Right cardiac atrium (tissue), 5 donors: ENCODE measurements at regions not wholly inside any gene's neighbourhood (a gene's known extent, or its start where the extent isn't known, plus 50 kb on each side); places are given as distances from the start of the nearest gene placed in this dataset.

ENCODE experiments used
- ATAC-seq, 2 donors: fragments of 200-7000 bp; cut with Tn5 transposase; one replicate each; pipeline versions ENCODE4 v1.8.0 to v1.9.1; 2020; ENCODE audit warnings: moderate library complexity in 2 of 2, mild to moderate bottlenecking in 1 of 2
- DNase-seq, 3 donors: peaks; one replicate each; pipeline ENCODE4 v3.0.0-alpha.2; 2020
- H3K27ac ChIP-seq: one replicate; pipeline ENCODE4 v1.5.1; 2013; ENCODE audit warnings: mild to moderate bottlenecking, low read length, control low read depth, moderate library complexity
- H3K27me3 ChIP-seq: one replicate; pipeline ENCODE4 v1.6.1; 2013; ENCODE audit not compliant: control insufficient read depth, insufficient read depth
- H3K4me1 ChIP-seq: one replicate; pipeline ENCODE4 v1.6.1; 2013; ENCODE audit warnings: low read length; ENCODE audit not compliant: control insufficient read depth, insufficient read depth
- H3K4me3 ChIP-seq: one replicate; pipeline ENCODE4 v1.5.1; 2013; ENCODE audit warnings: low read length, control low read depth
- H3K9me3 ChIP-seq: one replicate; pipeline ENCODE4 v1.6.1; 2013; ENCODE audit warnings: low read length; ENCODE audit not compliant: control insufficient read depth
- WGBS: extraction: QIAGEN DNeasy Blood & Tissue Kit; methylation state at CpG from one replicate; pipeline ENCODE4 v1.1.7; 2013; 5-methylcytosine and 5-hydroxymethylcytosine counted together
- intact Hi-C, 4 donors: fragments of 100-400 bp; cut with DNase I; formaldehyde crosslinking; loops; one replicate each; pipeline versions ENCODE4 v1.11.0 to v1.14.0; 2022 to 2023
- donor health status: healthy with polysubstance abuse.
- donor health status: DM: no; HTN: yes; CAD: no.
- donor health status: DM: no; HTN: no; CAD: no.
- donor health status: DM: no; HTN: yes; CAD: no; lungs with severe emphysema.
- donor health status: DM: yes; HTN: yes; CAD: no.

DNA sequence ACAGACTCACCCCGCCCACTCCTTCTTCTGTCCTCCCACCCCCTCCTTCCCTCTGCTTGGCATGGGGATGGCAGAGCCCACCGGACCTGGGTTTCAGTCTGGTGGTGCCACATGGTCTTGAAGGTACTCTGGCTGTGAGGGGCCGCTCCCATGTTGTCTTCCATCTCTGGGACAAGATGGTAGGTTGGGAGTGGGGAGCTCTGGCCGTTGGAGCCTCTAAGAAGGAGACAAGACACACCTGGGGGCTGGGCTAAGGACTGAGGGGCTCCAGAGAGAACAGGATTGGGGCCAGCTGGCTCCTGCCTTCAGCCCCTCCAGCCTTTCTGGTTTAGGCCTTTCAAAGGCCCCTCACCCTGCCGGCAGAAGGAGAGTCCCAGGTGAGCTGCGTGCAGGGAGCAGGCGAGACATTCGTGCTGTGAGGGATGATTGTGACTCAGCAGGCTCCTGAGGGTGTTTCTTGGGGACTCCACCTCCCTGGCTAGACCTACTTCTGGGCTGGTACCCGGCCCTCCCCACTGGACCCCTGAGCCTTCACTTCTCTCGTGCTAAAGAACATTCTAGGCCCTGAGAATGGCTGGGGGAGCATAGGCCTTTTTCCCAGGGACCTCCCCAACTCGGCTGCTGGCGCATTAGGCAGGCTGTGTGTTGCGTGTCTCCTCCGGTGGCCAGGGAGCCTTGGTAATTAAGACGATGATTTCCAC is 128.2 kb upstream of the HAAO start:
- H3K27ac ChIP-seq, result no peak overlapping the region
- peaks cover 30% of the 10 kb centered on the region for H3K4me1 ChIP-seq
- DNase-seq (peak in 2 of 3 donors; percentile 41 to 53), ATAC-seq (no peak)
- no peaks in the 10 kb centered on the region for H3K9me3 ChIP-seq
- WGBS, result 95% methylated on average over 15 of the region's 15 CpGs
- no peak overlapping the region for H3K4me3 ChIP-seq
- H3K27me3 ChIP-seq, result no peaks in the 10 kb centered on the region
- intact Hi-C loops, result loop anchor here in 1 of 4 donors (5.0 kb wide), 1 partner anchor 43 kb away; no protein-coding TSS in a partner anchor

- ATAC-seq (no peak), DNase-seq (peak in 1 of 3 donors; percentile 42)
- WGBS, result 84% methylated on average over 9 of the region's 9 CpGs
- peaks cover 19% of the 10 kb centered on the region for H3K4me1 ChIP-seq
- H3K27me3 ChIP-seq, result no peaks in the 10 kb centered on the region
- H3K27ac ChIP-seq, result no peak overlapping the region
- H3K4me3 ChIP-seq, result no peak overlapping the region
- H3K9me3 ChIP-seq, result no peaks in the 10 kb centered on the region
- intact Hi-C loops, result no loop called here
Observed at GRCh38 chr2:42918671-42919318, 126.4 kb upstream of the HAAO start.

DNA sequence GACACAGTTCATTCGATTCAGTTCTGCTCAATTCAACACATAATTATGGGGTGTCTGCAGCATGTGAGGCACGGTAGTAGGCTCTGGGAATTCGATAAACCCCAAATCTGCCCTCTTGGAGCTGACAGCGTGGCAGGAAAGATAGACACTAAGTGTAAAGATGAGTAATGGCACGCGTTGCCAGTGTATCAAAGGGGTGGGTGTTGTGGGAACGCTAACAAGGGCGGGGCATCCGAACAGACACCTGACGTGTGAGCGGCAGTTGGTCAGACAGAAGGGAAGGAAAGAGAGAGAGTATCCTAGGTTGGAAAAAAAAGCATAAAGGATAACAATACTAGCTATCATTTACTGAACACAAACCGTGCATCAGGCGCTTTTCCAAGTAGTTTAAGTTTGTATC is 125.7 kb upstream of the HAAO start:
- intact Hi-C loops, result no loop called here
- Histone ChIP-seq H3K4me3 (no peak overlapping the region), H3K27me3 (no peaks in the 10 kb centered on the region), H3K27ac (no peak overlapping the region), H3K9me3 (no peaks in the 10 kb centered on the region), H3K4me1 (peaks cover 12% of the 10 kb centered on the region)
- DNase-seq, result peak in 1 of 3 donors; percentile 33
- ATAC-seq, result no peak
- 86% methylated on average over 13 of the region's 13 CpGs for WGBS

DNA sequence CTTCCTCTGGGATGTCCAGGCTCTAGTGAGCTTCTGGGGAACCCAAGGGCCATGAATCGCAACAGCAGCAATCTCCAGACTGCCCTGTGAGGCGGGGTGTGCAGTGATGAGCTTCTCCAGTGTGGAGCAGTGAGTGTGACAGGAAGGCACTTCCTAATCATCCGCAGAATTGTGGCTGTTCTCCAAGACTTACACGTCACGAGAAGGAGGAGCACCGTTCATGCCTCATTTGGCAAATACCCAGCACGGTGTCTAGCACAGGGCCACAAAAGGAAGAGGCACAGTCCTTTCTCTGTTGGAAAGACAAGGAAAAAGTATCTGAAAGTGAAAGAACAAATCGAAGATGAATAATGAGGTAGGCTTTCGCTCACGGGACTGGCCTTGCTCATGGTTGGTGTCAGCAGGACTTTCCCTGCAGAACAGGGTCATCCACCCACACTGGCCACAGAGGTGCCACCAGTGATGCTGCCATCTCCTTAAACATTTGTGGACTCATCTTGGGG is 125.1 kb upstream of the HAAO start:
- intact Hi-C loops, result no loop called here
- ATAC-seq (peak; percentile 86 to 89), DNase-seq (peak; percentile 69 to 77 (median 73))
- WGBS, result 19% methylated on average over 10 of the region's 10 CpGs
- no peaks in the 10 kb centered on the region for H3K9me3 ChIP-seq
- peaks cover 8% of the 10 kb centered on the region for H3K4me1 ChIP-seq
- no peak overlapping the region for H3K4me3 ChIP-seq
- no peaks in the 10 kb centered on the region for H3K27me3 ChIP-seq
- H3K27ac ChIP-seq, result peak overlapping the region; percentile 43

- 76% methylated on average over 7 of the region's 7 CpGs for WGBS
- intact Hi-C loops, result no loop called here
- Histone ChIP-seq H3K27me3 (no peaks in the 10 kb centered on the region), H3K4me3 (no peak overlapping the region), H3K27ac (no peak overlapping the region), H3K4me1 (peaks cover 7% of the 10 kb centered on the region), H3K9me3 (no peaks in the 10 kb centered on the region)
- ATAC-seq, result no peak
- no peak for DNase-seq
Observed at GRCh38 chr2:42916324-42916723, 123.9 kb upstream of the HAAO start.

DNA sequence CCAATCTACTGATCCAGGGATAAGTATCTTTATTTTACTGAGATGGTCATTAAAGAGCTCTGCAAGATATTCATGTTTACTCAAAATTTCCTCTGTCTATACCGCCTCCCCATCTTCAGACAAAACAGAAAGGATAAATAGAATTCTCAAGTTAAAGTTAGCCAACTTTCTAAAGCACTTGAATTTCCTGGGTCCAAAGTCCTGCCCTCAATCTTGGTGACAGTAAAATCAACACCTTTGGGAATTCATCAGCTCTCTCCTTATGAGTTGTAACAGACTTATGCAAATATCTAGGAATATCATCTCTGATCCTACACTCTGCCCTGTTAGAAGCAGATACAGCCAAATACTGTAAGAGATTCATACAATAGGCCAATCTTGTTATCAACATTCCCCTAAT is 122.5 kb upstream of the HAAO start:
- H3K4me1 ChIP-seq, result peaks cover 13% of the 10 kb centered on the region
- DNase-seq (no peak), ATAC-seq (no peak)
- H3K9me3 ChIP-seq, result no peaks in the 10 kb centered on the region
- H3K4me3 ChIP-seq, result no peak overlapping the region
- 68% methylated on average over 1 of the region's 1 CpG for WGBS
- intact Hi-C loops, result no loop called here
- H3K27ac ChIP-seq, result no peak overlapping the region
- H3K27me3 ChIP-seq, result no peaks in the 10 kb centered on the region

- WGBS, result 77% methylated on average over 8 of the region's 8 CpGs
- no peak for ATAC-seq
- H3K9me3 ChIP-seq, result no peaks in the 10 kb centered on the region
- no peak for DNase-seq
- intact Hi-C loops, result no loop called here
- H3K4me1 ChIP-seq, result peaks cover 13% of the 10 kb centered on the region
- H3K4me3 ChIP-seq, result no peak overlapping the region
- no peak overlapping the region for H3K27ac ChIP-seq
- no peaks in the 10 kb centered on the region for H3K27me3 ChIP-seq
Observed at GRCh38 chr2:42914314-42914713, 121.9 kb upstream of the HAAO start.

DNA sequence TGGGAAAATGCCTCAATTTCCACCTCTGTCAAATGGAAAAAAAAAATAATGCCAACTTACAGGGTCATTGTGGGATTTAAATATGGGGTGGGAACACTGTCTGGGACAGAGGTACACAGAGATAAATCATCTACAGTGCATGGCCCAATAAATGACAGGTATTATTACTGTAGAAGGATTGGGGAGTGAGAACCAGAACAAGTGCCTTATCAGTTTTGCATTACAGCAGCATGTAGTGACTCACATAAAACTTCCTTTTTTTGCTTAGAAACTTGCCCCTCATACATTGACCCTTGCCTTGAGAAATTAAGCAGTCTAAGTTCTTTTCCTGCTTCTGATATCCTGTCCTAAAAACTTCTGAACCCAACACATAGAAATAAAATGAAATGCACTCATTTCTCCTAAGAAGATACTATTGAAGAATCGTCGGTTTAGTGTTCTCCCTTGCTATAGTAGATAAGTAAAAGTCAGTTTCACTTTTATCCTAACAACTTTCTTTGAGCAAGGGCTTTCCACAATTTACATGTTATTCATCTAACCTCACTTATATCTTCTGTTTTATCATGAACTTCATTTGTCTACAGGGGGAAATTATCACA is 121.0 kb upstream of the HAAO start:
- WGBS, result 37% methylated on average over 2 of the region's 2 CpGs
- no peaks in the 10 kb centered on the region for H3K27me3 ChIP-seq
- no peak overlapping the region for H3K27ac ChIP-seq
- H3K9me3 ChIP-seq, result no peaks in the 10 kb centered on the region
- intact Hi-C loops, result no loop called here
- H3K4me1 ChIP-seq, result peaks cover 16% of the 10 kb centered on the region
- DNase-seq, result no peak
- no peak for ATAC-seq
- H3K4me3 ChIP-seq, result no peak overlapping the region

DNA sequence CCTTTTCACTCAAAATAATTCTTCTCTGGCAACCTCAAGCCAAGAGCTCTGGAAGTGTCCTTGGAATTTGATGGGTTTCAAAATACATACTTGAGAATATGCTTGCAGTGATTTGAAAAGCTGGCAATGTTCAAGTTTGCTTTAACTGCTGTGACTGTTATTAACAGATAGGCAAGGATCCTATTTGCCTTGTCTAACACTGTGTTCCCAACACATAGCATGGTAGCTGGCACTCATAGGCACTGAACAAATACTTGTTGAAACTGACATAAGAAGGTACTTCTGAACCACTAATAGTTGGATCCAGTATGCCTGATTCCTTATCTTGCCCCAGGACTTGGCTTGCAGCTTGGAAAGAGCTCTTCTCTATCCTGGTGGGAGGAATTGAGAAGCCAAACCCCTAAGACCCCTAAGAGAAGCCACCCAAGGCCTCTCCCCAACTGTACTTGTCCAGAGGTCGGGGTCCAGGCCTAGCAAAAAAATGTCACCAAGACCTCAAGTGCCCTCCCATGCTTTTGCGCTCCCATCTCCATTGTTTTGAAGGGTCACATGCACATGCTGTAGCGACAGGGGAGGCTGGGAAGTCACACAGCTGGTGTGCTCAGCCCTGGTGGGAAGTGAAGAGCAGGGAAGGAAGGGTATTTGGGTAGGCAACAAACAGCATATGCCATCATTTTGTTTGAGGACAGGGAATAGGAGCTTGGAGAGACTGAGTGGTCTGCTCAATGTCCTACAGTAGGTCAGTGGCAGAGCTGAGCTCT is 118.4 kb upstream of the HAAO start:
- DNase-seq (peak in 1 of 3 donors; percentile 7), ATAC-seq (peak; percentile 28 to 37)
- 82% methylated on average over 3 of the region's 3 CpGs for WGBS
- H3K4me1 ChIP-seq, result peaks cover 16% of the 10 kb centered on the region
- intact Hi-C loops, result no loop called here
- no peaks in the 10 kb centered on the region for H3K27me3 ChIP-seq
- no peak overlapping the region for H3K4me3 ChIP-seq
- H3K27ac ChIP-seq, result no peak overlapping the region
- no peaks in the 10 kb centered on the region for H3K9me3 ChIP-seq

DNA sequence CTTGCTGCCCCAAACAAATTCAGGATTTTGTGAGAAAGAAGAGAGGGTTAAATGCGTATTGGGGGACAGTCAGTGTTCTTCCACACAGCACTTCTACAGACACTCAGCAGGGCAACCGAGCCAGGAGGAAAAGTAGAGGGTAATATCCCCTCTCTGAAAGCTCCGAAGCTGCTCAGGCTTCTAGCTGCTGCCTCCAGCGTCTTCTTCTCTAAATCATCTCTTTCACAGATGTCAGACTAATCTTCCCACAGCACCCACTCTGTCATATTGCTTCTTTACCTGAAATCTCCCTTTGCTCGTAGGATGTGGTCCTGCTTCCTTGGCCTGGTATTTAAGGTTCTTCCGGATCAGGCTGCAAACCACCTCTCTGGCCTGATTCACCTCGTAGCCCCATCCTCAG is 117.6 kb upstream of the HAAO start:
- DNase-seq (peak in 1 of 3 donors; percentile 1), ATAC-seq (no peak)
- no peaks in the 10 kb centered on the region for H3K27me3 ChIP-seq
- no peak overlapping the region for H3K27ac ChIP-seq
- 94% methylated on average over 7 of the region's 7 CpGs for WGBS
- intact Hi-C loops, result loop anchor here in 2 of 4 donors (5.0 kb wide), 1 partner anchor 43 kb away; no protein-coding TSS in a partner anchor
- H3K4me1 ChIP-seq, result peaks cover 20% of the 10 kb centered on the region
- no peaks in the 10 kb centered on the region for H3K9me3 ChIP-seq
- H3K4me3 ChIP-seq, result no peak overlapping the region
